ENCODE measurements at regions not wholly inside any gene's neighbourhood (a gene's known extent, or its start where the extent isn't known, plus 50 kb on each side); places are given as distances from the start of the nearest gene placed in this dataset.

DNA sequence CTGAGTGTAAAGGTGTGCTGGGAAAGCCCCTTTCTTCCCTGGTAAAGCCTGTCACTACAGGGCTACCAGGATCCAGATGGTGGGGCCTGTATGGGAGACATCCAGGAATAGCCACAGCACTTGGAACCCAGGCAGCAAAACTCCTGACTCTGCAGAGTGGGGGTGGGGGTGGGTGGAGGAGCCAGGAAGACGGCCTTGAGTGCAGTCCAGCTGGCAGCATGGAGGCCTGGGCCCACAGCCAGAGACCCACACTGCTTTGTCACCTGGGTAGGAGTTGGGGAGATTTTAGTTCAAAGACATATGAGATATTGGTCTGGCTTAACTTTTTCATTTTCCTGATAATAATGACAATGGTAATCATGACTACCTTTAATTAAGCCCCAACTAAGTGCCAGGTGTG lies 116.7 kb upstream of the MRPS22 start:
- TF ChIP-seq ZNF274 (IDR thresholded peaks at IDR 0.05; ENCODE audit: low read depth, low read length) (no peak), SUZ12 (IDR thresholded peaks at IDR 0.05; ENCODE audit: extremely low read depth, insufficient read depth, insufficient read length) (no peak), YY1 (IDR thresholded peaks at IDR 0.05; ENCODE audit: insufficient read depth, insufficient read length) (no peak)
